Dendritic cell treated with granulocyte-macrophage colony-stimulating factor and Interleukin-4, amounts not matched to agents 40 ng/mL and 50 ng/mL, for 4 days (primary cell): ENCODE measurements at regions not wholly inside any gene's neighbourhood (a gene's known extent, or its start where the extent isn't known, plus 50 kb on each side); places are given as distances from the start of the nearest gene placed in this dataset.
A peak's percentile ranks its signal among the peaks of the same experiment; 100 is the strongest.
"Not testable (repeated sequence)": the region's sequence is repeated elsewhere in the genome, so short reads cannot be mapped to it uniquely, and the experiment has no call there.

Experiments used
- H3K27ac Mint-ChIP-seq: one replicate; pipeline ENCODE4 v1.8.0; 2022; ENCODE audit warnings: mild to moderate bottlenecking, mixed read lengths
- H3K27me3 Mint-ChIP-seq: one replicate; pipeline ENCODE4 v1.8.0; 2022; ENCODE audit warnings: mild to moderate bottlenecking, mixed read lengths
- H3K36me3 Mint-ChIP-seq: one replicate; pipeline ENCODE4 v1.8.0; 2022; ENCODE audit warnings: low read depth, mixed read lengths
- H3K4me1 Mint-ChIP-seq: one replicate; pipeline ENCODE4 v1.8.0; 2022; ENCODE audit warnings: low read depth, mixed read lengths
- H3K4me3 Mint-ChIP-seq: one replicate; pipeline ENCODE4 v1.8.0; 2022; ENCODE audit warnings: mild to moderate bottlenecking, moderate library complexity, mixed read lengths
- H3K9me3 Mint-ChIP-seq: one replicate; pipeline ENCODE4 v1.8.0; 2022; ENCODE audit warnings: mixed read lengths
- intact Hi-C: fragments of 100-400 bp; cut with micrococcal nuclease; formaldehyde crosslinking; loops from one replicate; pipeline ENCODE4 v1.15.0; 2022

DNA sequence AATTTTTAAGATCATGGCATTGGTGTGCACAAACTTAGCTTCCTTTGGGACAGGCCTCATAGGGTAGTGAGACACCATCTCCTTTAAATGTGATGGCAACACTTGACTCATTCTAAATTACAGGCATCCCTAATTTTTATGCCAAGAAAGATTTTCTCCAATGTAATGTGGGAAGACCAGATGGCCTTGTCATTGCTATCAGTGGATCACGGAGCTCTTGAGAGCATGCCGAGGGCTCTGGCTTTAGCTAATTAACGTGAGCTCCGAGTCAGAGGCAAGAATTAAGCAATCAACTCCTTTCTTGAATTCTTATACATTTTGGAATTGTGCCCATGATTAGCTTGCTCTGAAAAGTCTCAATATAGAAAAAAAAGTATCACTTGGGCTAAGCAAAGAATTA lies 215.8 kb downstream of the LRRC70 start:
- H3K4me3 Mint-ChIP-seq = no peak overlapping the region

GRCh38 chr5:62791059-62791458 lies 212.4 kb downstream of the LRRC70 start:
- intact Hi-C loops = no loop called here
- no peak overlapping the region for H3K27ac Mint-ChIP-seq
- no peaks in the 10 kb centered on the region for H3K4me1 Mint-ChIP-seq
- peaks cover 9% of the 10 kb centered on the region for H3K9me3 Mint-ChIP-seq
- H3K27me3 Mint-ChIP-seq = peaks cover 3% of the 10 kb centered on the region
- H3K36me3 Mint-ChIP-seq = no peaks in the 10 kb centered on the region
- H3K4me3 Mint-ChIP-seq = no peak overlapping the region

More for the DNA sequence above, 215.8 kb downstream of the LRRC70 start:
- Mint-ChIP-seq H3K27ac (no peak overlapping the region), H3K27me3 (peaks cover 3% of the 10 kb centered on the region), H3K4me1 (no peaks in the 10 kb centered on the region), H3K9me3 (peaks cover 35% of the 10 kb centered on the region), H3K36me3 (no peaks in the 10 kb centered on the region)
- intact Hi-C loops = no loop called here

GRCh38 chr5:62790348-62790747 lies 211.7 kb downstream of the LRRC70 start:
- peaks cover 3% of the 10 kb centered on the region for H3K27me3 Mint-ChIP-seq
- no peak overlapping the region for H3K4me3 Mint-ChIP-seq
- peaks cover 3% of the 10 kb centered on the region for H3K9me3 Mint-ChIP-seq
- no peak overlapping the region for H3K27ac Mint-ChIP-seq
- H3K4me1 Mint-ChIP-seq = no peaks in the 10 kb centered on the region
- no peaks in the 10 kb centered on the region for H3K36me3 Mint-ChIP-seq
- intact Hi-C loops = no loop called here

- Mint-ChIP-seq H3K36me3 (no peaks in the 10 kb centered on the region), H3K27ac (no peak overlapping the region), H3K4me1 (peaks cover 7% of the 10 kb centered on the region), H3K27me3 (peaks cover 3% of the 10 kb centered on the region), H3K9me3 (no peaks in the 10 kb centered on the region), H3K4me3 (no peak overlapping the region)
- intact Hi-C loops = no loop called here
These were observed 207.5 kb downstream of the LRRC70 start for GRCh38 chr5:62786099-62786498.

DNA sequence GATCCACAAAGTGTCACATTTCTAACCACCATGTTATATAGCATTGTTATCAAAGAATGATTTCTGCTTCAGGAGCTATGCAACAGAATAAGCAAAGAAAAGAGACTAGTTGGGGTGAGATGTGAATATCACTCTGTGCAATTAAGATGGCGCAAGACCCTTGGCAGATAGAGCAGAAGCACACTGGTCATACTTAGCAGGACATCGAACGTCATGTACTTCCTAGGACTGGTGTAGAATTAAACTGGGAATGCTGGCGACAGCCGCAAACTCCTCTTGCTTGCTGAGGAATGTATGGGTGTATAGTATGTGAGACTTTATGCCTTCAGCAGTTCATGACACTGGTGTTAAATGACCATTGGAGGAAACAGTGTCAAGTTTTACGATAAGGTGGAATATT lies 207.0 kb downstream of the LRRC70 start:
- intact Hi-C loops = no loop called here
- H3K4me1 Mint-ChIP-seq = peaks cover 7% of the 10 kb centered on the region
- no peaks in the 10 kb centered on the region for H3K9me3 Mint-ChIP-seq
- no peak overlapping the region for H3K4me3 Mint-ChIP-seq
- peaks cover 3% of the 10 kb centered on the region for H3K27me3 Mint-ChIP-seq
- no peak overlapping the region for H3K27ac Mint-ChIP-seq
- no peaks in the 10 kb centered on the region for H3K36me3 Mint-ChIP-seq

GRCh38 chr5:62783374-62784057 lies 204.9 kb downstream of the LRRC70 start:
- Mint-ChIP-seq H3K27ac (no peak overlapping the region), H3K4me1 (peaks cover 7% of the 10 kb centered on the region), H3K9me3 (no peaks in the 10 kb centered on the region), H3K4me3 (no peak overlapping the region), H3K36me3 (no peaks in the 10 kb centered on the region), H3K27me3 (no peaks in the 10 kb centered on the region)
- intact Hi-C loops = no loop called here

DNA sequence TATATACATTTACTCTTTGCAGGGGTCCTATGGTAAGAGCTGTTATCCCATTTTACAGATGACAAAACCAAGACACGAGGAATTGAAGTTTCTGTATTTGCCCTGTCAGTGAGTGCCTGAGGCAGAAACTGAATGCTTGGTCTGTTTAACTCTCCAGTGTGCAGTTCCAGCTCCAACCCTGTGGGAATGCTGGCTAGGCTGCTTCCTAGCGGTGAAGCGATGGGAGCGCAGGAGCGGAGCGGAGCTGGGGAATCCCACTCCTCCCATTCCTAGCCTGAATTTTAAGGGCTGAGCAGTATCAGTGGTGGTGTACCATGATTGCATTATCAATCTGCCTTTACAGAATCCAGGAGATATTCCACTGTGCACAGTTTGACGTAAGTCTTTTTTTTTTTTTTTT lies 202.3 kb downstream of the LRRC70 start:
- no peaks in the 10 kb centered on the region for H3K9me3 Mint-ChIP-seq
- no peak overlapping the region for H3K27ac Mint-ChIP-seq
- H3K36me3 Mint-ChIP-seq = no peaks in the 10 kb centered on the region
- no peak overlapping the region for H3K4me3 Mint-ChIP-seq
- intact Hi-C loops = no loop called here
- no peaks in the 10 kb centered on the region for H3K27me3 Mint-ChIP-seq
- H3K4me1 Mint-ChIP-seq = peaks cover 7% of the 10 kb centered on the region

DNA sequence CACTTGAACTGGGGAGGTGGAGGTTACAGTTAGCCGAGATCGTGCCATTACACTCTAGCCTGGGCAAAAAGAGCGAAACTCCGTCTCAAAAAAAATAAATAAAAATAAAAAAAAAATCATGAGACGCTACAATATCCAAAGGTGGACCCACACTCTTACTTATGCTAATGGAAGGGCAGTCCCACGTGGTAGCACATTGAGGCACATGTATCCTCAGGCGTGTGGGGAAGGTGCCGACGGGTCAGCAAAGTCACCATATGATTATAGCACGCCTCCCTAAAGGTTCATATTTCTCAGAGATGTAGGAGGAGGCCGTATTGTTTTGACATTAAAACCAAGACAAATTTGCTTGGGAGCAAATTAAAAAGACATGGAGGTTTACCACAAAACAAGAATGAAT lies 201.6 kb downstream of the LRRC70 start:
- H3K4me1 Mint-ChIP-seq = peaks cover 7% of the 10 kb centered on the region
- no peaks in the 10 kb centered on the region for H3K36me3 Mint-ChIP-seq
- no peak overlapping the region for H3K4me3 Mint-ChIP-seq
- no peak overlapping the region for H3K27ac Mint-ChIP-seq
- intact Hi-C loops = no loop called here
- H3K27me3 Mint-ChIP-seq = no peaks in the 10 kb centered on the region
- H3K9me3 Mint-ChIP-seq = no peaks in the 10 kb centered on the region

DNA sequence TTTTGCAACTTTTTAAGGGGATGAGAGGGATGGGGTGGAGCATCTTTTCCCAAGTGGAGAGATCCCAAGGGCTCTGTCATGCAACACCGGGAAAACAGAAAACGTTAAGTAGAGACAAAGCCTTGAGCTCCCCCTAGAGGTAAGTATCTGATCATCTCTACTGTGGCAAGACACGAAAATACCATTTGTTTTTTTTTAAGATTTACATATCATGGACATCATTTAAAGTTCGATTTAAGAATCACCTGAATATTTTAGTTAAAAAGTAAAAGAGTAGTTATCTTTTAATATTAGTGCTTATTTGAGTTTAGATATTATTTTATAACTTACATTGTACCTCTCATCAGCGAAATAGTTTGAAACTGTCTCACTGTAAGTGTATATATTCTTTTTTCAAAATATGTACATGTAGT lies 200.4 kb downstream of the LRRC70 start:
- H3K4me3 Mint-ChIP-seq = no peak overlapping the region
- peaks cover 7% of the 10 kb centered on the region for H3K4me1 Mint-ChIP-seq
- intact Hi-C loops = loop anchor here (5.0 kb wide), 1 partner anchor 337 kb away; no protein-coding TSS in a partner anchor
- H3K27me3 Mint-ChIP-seq = no peaks in the 10 kb centered on the region
- no peaks in the 10 kb centered on the region for H3K36me3 Mint-ChIP-seq
- H3K27ac Mint-ChIP-seq = no peak overlapping the region
- H3K9me3 Mint-ChIP-seq = no peaks in the 10 kb centered on the region

DNA sequence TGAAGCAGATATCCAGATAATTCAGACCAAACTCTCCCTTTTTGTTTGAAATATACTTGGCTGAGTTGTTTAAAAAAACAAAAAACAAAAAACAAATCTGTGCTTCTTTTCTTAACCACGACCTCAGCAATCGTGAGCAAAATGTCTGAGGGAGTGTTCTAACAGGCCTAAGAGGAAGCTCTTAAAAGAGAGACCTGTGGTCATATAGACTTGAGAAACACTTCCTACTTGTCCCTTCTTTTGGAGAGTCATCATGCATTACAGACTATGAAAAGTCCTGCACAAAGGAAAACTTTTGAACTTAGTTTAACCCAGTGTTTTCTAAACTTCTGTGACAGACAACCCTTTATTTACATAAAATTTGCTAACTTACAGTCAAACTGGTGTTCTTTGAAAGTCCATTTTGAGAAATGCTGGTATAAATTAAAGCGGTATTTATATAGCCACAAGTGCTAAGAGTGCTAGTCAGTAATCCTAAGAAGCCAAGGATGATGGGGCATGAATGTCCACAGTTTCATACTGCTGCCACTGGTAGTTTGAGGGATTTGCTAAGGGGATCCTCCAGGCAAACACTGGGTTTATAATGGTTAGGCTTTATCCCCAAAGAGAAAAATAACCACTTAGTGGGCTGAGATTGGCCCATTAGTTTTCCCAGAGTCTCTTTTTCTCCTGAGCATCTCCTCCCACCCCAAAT lies 199.8 kb downstream of the LRRC70 start:
- H3K27me3 Mint-ChIP-seq = no peaks in the 10 kb centered on the region
- no peaks in the 10 kb centered on the region for H3K36me3 Mint-ChIP-seq
- peaks cover 4% of the 10 kb centered on the region for H3K4me1 Mint-ChIP-seq
- H3K27ac Mint-ChIP-seq = peak overlapping the region; percentile 37
- H3K4me3 Mint-ChIP-seq = no peak overlapping the region
- intact Hi-C loops = loop anchor here (1.0 to 5.0 kb wide), 2 partner anchors 318 to 336 kb away; no protein-coding TSS in a partner anchor
- H3K9me3 Mint-ChIP-seq = no peaks in the 10 kb centered on the region

- intact Hi-C loops = loop anchor here (5.0 kb wide), 1 partner anchor 335 kb away; no protein-coding TSS in a partner anchor
These were observed 198.5 kb downstream of the LRRC70 start for GRCh38 chr5:62777081-62777480.

DNA sequence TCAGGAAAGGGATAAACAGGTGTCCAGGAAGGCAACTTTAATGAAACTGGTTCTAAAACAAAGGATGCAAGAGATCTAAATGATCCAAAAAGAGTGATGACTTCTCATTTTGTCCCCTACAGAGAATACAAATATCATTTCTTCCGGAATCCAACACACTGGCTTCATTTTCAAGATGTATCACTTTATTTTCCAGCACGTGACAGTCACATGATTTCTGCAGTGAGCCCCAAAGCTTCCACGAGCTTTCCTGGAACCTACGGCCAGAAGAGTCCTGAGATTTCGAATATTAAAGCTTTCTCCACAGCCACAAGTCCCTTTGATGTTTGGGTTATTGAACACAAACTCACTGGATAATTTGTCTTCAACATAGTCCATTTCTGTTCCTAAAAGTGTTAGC lies 198.0 kb downstream of the LRRC70 start:
- not testable (repeated sequence) for H3K27me3 Mint-ChIP-seq, H3K9me3 Mint-ChIP-seq, H3K4me3 Mint-ChIP-seq, H3K36me3 Mint-ChIP-seq, H3K4me1 Mint-ChIP-seq, H3K27ac Mint-ChIP-seq
- intact Hi-C loops = loop anchor here (5.0 kb wide), 1 partner anchor 334 kb away; no protein-coding TSS in a partner anchor

More at GRCh38 chr5:62777081-62777480, 198.5 kb downstream of the LRRC70 start:
- peak overlapping the region; percentile 37 for H3K27ac Mint-ChIP-seq
- H3K27me3 Mint-ChIP-seq, H3K9me3 Mint-ChIP-seq, H3K4me3 Mint-ChIP-seq, H3K36me3 Mint-ChIP-seq, H3K4me1 Mint-ChIP-seq: not testable (repeated sequence)

DNA sequence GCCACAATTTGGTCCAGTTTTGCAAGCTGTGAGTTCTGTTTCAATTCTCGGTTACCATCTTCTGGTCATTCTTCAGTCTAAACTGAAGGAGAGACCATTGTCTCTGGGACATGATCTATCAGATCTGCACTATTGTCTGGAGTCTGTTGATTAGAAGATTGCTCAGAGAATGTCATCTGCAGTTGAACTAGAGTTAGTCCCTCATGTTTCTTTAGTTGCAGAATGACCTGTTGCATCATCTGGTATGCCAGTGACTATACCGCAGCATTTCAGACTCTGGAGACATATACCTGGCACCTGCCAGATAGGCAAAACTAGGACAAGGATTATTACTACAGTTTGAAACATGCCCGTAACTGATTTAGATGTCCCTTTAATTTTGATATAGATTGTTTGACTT lies 194.8 kb downstream of the LRRC70 start:
- no peak overlapping the region for H3K4me3 Mint-ChIP-seq
- H3K9me3 Mint-ChIP-seq = no peaks in the 10 kb centered on the region
- H3K27me3 Mint-ChIP-seq = no peaks in the 10 kb centered on the region
- H3K4me1 Mint-ChIP-seq = no peaks in the 10 kb centered on the region
- no peaks in the 10 kb centered on the region for H3K36me3 Mint-ChIP-seq
- H3K27ac Mint-ChIP-seq = no peak overlapping the region
- intact Hi-C loops = no loop called here

- H3K27ac Mint-ChIP-seq = no peak overlapping the region
- no peak overlapping the region for H3K4me3 Mint-ChIP-seq
- intact Hi-C loops = no loop called here
- H3K9me3 Mint-ChIP-seq = no peaks in the 10 kb centered on the region
- H3K4me1 Mint-ChIP-seq = no peaks in the 10 kb centered on the region
- no peaks in the 10 kb centered on the region for H3K27me3 Mint-ChIP-seq
- no peaks in the 10 kb centered on the region for H3K36me3 Mint-ChIP-seq
These were observed 192.7 kb downstream of the LRRC70 start for GRCh38 chr5:62771341-62771740.
